GM12801 (cell line): ENCODE measurements at regions not wholly inside any gene's neighbourhood (a gene's known extent, or its start where the extent isn't known, plus 50 kb on each side); places are given as distances from the start of the nearest gene placed in this dataset.

Source experiments
- TF ChIP-seq, protein P1 (sequence below): IDR thresholded peaks from one replicate; pipeline ENCODE4 v1.5.1; 2011; ENCODE audit warnings: control low read depth; ENCODE audit not compliant: insufficient read length; ENCODE audit errors: extremely low read depth

DNA sequence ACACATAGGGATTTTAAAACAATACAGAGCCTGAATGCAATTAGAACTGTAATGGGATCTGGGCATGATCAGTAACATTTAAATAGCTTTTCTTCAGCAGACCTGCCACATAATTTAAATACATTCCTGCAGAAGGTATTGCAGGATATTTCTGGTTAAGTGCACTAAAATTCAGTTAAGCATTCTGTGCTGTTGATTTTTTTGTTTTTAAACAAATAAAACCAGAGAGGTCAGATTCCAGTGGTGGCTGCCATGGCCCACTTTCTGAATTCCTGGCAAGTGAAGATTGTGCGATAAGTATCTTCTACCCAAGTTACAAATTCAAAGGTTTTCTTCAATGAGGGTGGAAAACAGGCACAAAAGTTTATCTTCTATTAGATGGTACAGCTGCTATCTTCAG lies 98.7 kb downstream of the RAP2B start:
- TF ChIP-seq, protein P1, sequence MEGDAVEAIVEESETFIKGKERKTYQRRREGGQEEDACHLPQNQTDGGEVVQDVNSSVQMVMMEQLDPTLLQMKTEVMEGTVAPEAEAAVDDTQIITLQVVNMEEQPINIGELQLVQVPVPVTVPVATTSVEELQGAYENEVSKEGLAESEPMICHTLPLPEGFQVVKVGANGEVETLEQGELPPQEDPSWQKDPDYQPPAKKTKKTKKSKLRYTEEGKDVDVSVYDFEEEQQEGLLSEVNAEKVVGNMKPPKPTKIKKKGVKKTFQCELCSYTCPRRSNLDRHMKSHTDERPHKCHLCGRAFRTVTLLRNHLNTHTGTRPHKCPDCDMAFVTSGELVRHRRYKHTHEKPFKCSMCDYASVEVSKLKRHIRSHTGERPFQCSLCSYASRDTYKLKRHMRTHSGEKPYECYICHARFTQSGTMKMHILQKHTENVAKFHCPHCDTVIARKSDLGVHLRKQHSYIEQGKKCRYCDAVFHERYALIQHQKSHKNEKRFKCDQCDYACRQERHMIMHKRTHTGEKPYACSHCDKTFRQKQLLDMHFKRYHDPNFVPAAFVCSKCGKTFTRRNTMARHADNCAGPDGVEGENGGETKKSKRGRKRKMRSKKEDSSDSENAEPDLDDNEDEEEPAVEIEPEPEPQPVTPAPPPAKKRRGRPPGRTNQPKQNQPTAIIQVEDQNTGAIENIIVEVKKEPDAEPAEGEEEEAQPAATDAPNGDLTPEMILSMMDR = no peak

DNA sequence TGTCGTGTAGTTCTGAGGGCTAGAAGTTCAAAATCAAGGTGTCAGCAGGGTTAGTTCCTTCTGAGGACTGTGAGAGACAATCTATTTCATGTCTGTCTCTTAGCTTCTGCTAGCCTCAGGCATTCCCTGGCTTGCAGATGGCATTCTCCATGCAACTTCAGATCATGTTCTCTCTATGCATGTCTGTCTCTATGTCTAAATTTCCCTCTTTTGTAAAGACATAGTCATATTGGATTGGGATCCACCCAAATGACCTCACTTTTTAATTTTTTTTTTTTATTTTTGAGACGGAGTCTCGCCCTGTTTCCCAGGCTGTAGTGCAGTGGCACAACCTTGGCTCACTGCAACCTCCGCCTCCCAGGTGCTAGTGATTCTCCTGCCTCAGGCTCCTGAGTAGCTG lies 104.6 kb downstream of the RAP2B start:
- TF ChIP-seq, protein P1 = no peak

- TF ChIP-seq, protein P1 = no peak
Observed at GRCh38 chr3:153268564-153269279, 106.7 kb downstream of the RAP2B start.

DNA sequence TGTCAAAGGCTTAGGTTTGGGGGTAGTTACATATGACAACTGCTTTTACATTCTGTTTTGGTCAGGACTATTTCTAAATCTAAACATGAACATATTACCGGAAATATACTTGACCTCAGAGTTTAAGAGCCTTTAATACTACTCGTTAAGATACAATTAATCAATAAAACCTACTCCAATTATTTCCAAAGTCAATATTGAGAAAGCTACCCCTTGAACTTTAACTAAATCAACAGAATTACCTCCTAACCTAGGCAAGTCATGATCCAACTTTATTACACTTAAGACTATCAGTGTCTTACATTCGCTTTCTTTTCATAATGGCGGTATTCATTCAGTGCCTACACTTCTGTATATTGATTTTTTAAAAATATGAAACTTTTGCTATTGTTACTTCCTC lies 107.7 kb downstream of the RAP2B start:
- TF ChIP-seq, protein P1 = no peak

- TF ChIP-seq, protein P1 = no peak
Observed at GRCh38 chr3:153273217-153273616, 111.2 kb downstream of the RAP2B start.

DNA sequence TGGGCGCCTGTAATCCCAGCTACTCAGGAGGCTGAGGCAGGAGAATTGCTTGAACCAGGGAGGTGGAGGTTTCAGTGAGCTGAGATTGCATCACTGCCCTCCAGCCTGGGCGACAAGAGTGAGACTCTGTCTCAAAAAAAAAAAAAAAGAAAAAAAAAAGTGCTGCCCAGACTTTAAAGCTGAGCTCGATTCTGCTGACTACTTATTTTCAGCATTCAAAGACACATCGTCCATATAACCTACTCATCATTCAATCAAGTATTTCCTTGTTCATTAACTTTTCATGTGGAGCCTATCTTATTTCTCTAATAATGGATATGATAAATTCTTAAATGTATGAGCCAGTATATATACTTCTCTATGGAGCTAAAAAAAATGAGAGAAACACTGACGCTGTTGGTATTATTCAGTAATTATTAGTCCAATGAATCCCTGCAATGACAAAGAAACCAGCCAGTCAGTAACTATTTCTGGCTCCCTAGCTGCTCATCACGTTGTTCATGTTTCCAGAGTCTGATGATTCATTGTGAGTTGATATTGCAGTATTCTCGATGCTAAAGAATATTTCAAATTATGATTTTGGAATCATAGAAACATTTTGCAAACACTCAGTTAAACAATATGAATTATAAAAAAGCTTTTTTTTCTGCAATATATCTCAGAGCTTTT lies 111.9 kb downstream of the RAP2B start:
- TF ChIP-seq, protein P1 = no peak

DNA sequence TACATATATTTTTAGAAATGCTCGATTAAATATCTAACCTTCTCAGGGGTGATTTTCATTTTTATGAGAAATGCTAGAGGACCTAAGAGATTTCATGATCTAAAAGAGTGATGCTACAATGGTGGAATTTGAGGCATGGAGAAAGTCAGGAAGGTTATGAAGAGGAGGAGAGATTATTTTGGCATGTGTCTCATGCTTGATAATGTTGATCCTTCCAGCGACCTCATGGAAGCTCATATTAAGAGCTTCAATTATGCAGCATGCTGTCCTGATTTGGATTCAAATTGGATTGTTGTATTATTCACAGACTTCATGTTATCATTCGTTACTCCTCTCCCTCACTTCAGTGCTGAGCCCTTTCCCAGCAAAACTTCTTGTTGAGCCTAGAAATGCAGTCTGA lies 112.5 kb downstream of the RAP2B start:
- TF ChIP-seq, protein P1 = no peak
